HG03280 (cell line): ENCODE measurements at regions not wholly inside any gene's neighbourhood (a gene's known extent, or its start where the extent isn't known, plus 50 kb on each side); places are given as distances from the start of the nearest gene placed in this dataset.

ENCODE experiments used
- ATAC-seq: cut with Tn5 transposase; IDR thresholded peaks from one replicate; pipeline ENCODE4 v1.9.1; 2021; ENCODE audit warnings: mild to moderate bottlenecking, moderate library complexity; ENCODE audit not compliant: unreplicated experiment

GRCh38 chr19:28401739-28402424 is 811.1 kb downstream of the UQCRFS1 start:
- ATAC-seq: no peak

- ATAC-seq: no peak
Measured at GRCh38 chr19:28400953-28401671, 811.8 kb downstream of the UQCRFS1 start.

- ATAC-seq: no peak
Measured at GRCh38 chr19:28399187-28399586, 813.8 kb downstream of the UQCRFS1 start.

GRCh38 chr19:28397800-28398199 is 815.2 kb downstream of the UQCRFS1 start:
- no peak for ATAC-seq

GRCh38 chr19:28397306-28397705 is 815.6 kb downstream of the UQCRFS1 start:
- ATAC-seq: no peak

GRCh38 chr19:28396287-28396831 is 816.6 kb downstream of the UQCRFS1 start:
- no peak for ATAC-seq

GRCh38 chr19:28394725-28395124 is 818.2 kb downstream of the UQCRFS1 start:
- ATAC-seq: no peak

DNA sequence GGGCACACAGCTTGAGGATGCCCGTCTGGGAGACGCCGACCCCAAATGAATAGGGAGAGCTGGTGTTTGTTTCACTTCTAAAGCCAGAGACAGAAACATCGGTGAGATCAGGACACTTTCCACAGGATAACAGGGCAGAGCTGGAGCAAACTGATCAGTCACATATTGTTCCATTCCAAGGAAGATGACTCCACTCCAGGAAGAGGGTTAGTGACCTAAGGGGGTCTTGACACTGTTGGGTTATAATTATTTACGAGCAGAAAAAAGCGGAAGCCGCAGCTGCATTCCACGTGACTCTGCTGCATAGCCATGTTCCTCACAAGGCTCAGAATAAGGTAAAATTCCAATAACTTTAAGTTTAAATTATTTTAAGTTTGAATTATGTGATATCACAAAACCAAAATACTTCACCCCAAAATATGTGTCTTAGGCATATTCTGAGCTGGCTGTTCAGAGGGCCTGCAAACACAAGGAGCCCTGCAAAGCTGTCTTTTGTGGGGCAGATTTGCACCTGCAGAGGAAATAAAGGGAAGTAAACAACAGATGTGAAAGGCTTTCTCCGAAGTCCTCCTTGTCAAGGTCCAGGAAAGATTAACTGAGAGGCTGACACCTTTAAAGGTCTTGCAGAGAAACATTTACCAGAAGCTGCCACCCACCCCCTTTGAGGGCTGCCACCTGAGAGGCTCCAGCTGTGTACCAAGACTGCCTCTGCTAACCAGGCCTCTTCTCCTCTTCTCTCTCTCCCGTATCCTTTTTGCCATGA is 819.2 kb downstream of the UQCRFS1 start:
- no peak for ATAC-seq

DNA sequence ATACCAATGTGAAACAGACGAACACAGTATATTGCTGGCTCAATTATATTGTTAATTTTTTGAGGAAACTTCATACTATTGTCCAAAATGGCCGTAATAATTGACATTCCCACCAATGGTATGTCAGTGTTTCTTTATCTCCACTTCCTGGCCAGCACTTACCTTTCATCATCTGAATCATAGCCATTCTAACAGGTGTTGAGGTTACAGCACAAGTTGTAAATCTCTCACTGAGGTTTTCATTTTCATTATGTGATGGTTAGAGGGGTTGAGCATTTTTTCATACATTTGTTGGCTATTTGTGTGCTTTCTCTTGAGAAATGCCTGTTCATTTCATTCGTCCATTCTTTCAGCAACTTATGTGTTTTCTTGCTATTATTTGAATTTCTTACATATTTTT is 824.0 kb downstream of the UQCRFS1 start:
- no peak for ATAC-seq

DNA sequence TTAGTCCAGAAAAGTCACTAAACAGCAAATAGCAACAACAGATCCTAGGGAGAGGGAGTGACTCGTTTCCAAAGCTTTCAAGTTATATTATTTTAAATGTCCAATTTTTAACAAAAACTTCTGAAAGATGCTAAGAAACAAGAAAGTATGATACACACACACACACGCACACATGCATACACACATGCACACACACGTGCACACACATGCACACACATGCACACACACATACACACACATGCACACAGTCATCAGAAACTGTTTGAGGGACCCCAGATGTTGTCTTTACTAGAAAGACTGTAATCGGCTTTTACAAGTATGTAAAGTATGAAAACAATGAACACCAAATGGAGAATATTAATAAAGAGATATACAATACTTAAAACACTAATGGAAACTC is 825.4 kb downstream of the UQCRFS1 start:
- ATAC-seq: no peak

DNA sequence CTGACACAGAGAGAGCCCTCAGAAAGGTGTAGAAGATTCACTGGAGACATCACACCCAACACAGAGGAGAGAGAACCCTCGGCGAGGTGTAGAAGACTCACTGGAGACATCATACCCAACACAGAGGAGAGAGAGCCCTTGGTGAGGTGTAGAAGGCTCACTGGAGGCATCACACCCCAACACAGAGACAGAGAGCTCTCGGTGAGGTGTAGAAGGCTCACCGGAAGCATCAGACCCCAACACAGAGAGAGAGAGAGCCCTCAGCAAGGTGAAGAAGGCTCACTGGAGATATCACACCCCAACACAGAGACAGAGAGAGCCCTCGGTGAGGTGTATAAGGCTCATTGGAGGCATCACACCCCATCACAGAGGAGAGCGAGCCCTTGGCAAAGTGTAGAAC is 826.5 kb downstream of the UQCRFS1 start:
- no peak for ATAC-seq

GRCh38 chr19:28386066-28386465 is 826.9 kb downstream of the UQCRFS1 start:
- no peak for ATAC-seq

DNA sequence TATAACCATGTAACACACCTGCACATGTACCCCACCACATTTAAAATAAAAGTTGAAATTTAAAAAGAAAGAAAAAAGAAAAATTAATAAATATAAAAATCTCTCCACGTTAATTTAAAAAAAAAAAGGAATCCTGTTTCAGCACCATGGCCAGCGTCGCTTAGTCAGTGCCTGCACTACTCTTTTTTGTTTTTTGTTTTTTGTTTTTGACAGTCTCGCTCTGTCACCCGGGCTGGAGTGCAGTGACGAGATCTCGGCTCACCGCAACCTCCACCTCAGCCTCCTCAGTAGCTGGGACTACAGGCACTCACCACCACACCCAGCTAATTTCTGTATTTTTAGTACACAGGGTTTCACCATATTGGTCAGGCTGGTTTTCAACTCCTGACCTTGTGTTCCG is 835.9 kb downstream of the UQCRFS1 start:
- ATAC-seq: no peak

DNA sequence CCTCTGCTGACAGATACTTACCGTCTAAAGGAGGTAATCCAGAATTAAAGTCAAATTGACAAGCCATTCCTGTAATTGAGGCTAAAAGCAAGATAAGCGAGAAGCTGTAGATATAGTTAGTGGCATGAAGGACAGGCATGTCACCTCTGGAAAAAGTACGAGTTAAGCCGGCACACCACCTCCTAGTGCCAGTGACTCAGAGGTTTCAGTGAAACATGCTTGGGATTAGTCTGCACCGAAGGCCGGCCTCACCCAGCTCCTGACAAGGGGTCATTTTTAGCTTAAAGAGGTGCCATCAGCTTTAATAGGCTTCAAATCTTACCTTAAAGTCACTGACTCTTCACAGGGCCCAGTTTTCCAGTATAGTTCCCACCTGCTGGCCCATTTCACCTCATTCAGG is 838.0 kb downstream of the UQCRFS1 start:
- ATAC-seq: no peak

GRCh38 chr19:28372576-28373247 is 840.2 kb downstream of the UQCRFS1 start:
- ATAC-seq: no peak

DNA sequence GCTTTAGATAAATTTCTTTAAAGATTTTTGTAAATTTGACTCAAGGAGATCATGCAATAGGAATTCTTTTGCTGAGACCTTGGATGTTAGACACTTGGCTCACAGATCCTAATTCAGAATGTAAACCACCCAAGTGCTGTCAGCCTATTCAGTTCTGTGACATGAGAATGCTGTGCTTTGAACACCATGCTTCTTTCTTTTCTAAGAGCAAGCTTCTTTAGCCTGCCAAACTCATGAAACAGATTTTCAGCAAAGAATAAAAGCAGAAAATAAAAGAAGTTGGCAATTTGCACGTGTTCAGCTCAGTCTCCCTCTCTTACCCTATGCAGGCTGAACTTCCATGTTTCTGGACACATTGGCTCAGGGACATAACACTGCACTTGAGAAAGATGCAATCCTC is 845.8 kb downstream of the UQCRFS1 start:
- no peak for ATAC-seq

GRCh38 chr19:28363254-28363653 is 849.7 kb downstream of the UQCRFS1 start:
- no peak for ATAC-seq

GRCh38 chr19:28359431-28360414 is 853.2 kb downstream of the UQCRFS1 start:
- no peak for ATAC-seq

GRCh38 chr19:28358633-28359032 is 854.3 kb downstream of the UQCRFS1 start:
- no peak for ATAC-seq

DNA sequence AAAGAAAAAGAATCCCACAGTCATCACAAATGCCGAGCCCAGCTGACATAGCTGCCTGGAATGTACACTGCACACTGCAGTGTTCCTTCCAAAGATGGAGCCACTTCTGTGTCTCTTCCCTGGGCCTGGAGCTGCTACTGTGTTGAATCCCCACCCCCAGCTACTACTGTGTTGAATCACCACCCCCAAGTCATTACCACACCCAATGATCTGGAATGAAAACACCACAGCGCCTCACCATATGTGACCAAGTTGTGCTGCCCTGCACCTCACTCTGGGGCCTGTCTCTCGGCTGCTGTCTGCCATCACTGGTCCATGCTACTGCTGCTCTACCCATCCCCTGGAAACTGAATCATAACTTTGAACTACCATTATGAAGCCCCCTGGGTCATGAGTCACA is 861.2 kb downstream of the UQCRFS1 start:
- no peak for ATAC-seq
